Body of pancreas (tissue), 4 donors: ENCODE measurements at regions not wholly inside any gene's neighbourhood (a gene's known extent, or its start where the extent isn't known, plus 50 kb on each side); places are given as distances from the start of the nearest gene placed in this dataset.

Source experiments
- ATAC-seq: fragments of 150-250 bp; one replicate; pipeline ENCODE4 v1.9.1; 2016
- DNase-seq, 4 donors: peaks; one replicate each; pipeline ENCODE4 v3.0.0-alpha.2; 2019
- H3K27ac ChIP-seq, 4 donors: fragments of 200-600 bp; sonication (generic); 1 replicate in 3 of 4; 2 replicates in 1 of 4; pipeline versions ENCODE4 v1.5.1 to v1.6.1; 2016 to 2019; ENCODE audit warnings: mild to moderate bottlenecking in 1 of 4, mixed read lengths in 1 of 4, moderate library complexity in 1 of 4
- H3K27me3 ChIP-seq, 2 donors: fragments of 200-600 bp; sonication (generic); one replicate each; pipeline ENCODE4 v1.6.0; 2016; ENCODE audit warnings: mild to moderate bottlenecking in 1 of 2
- H3K36me3 ChIP-seq, 2 donors: fragments of 200-600 bp; sonication (generic); replicated peaks in 1 of 2; 2 replicates each; pipeline ENCODE4 v1.5.1; 2016; ENCODE audit warnings: low read depth in 2 of 2; ENCODE audit not compliant: insufficient read depth in 1 of 2
- H3K4me1 ChIP-seq: fragments of 200-600 bp; sonication (generic); one replicate; pipeline ENCODE4 v1.6.0; 2016
- H3K4me3 ChIP-seq, 2 donors: fragments of 200-600 bp; sonication (generic); 1 replicate in 1 of 2; 2 replicates in 1 of 2; pipeline ENCODE4 v1.5.1; 2016 to 2019
- H3K9me3 ChIP-seq, 3 donors: fragments of 200-600 bp; sonication (generic); 1 replicate in 2 of 3; 2 replicates in 1 of 3; pipeline ENCODE4 v1.5.1; 2016
- POLR2A ChIP-seq, 3 donors: fragments of 450-650 bp; IDR thresholded peaks; one replicate each; pipeline ENCODE4 v1.6.1; 2016; ENCODE audit warnings: antibody characterized with exemption in 3 of 3, mild to moderate bottlenecking in 2 of 3
- WGBS, 2 donors: methylation state at CpG; one replicate each; pipeline ENCODE4 v1.1.5; 2017; 5-methylcytosine and 5-hydroxymethylcytosine counted together
- intact Hi-C: fragments of 100-400 bp; cut with DNase I; formaldehyde crosslinking; loops from one replicate; pipeline ENCODE4 v1.15.1; 2023
- TF ChIP-seq, protein P1 (sequence below), 7 experiments: fragments of 450-650 bp in 4 of 7; fragments of 200-600 bp in 3 of 7; sonication (generic) in 3 of 7; IDR thresholded peaks; one replicate each; pipeline ENCODE4 v1.5.1; 2016 to 2019; ENCODE audit warnings: antibody characterized with exemption in 7 of 7

DNA sequence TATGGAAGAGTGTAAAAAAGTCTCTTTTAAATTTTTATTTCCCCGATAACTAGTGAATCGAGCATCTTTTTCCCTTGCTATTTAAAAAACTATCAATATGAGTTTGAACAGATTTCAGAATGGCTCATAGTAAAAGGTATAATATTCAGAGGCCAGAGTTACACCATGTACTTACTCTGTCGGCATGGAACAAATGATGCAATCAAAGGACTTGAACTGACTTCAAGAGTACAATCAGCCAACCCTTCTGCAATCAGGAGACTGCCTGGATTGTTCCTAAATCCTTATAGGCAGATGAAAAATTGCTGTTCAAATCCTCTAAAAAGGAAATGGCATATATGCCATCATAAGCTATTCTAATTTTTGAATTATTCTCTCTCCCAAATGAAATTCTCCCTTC lies 273.3 kb downstream of the SH2D1A start:
- Histone ChIP-seq H3K4me1 (no peaks in the 10 kb centered on the region), H3K9me3 (no peaks in the 10 kb centered on the region), H3K27ac (no peak overlapping the region), H3K27me3 (no peaks in the 10 kb centered on the region), H3K4me3 (no peak overlapping the region), H3K36me3 (no peaks in the 10 kb centered on the region)
- DNase-seq (no peak), ATAC-seq (no peak)
- TF ChIP-seq POLR2A (IDR thresholded peaks at IDR 0.05), result no peak
- TF ChIP-seq, protein P1, sequence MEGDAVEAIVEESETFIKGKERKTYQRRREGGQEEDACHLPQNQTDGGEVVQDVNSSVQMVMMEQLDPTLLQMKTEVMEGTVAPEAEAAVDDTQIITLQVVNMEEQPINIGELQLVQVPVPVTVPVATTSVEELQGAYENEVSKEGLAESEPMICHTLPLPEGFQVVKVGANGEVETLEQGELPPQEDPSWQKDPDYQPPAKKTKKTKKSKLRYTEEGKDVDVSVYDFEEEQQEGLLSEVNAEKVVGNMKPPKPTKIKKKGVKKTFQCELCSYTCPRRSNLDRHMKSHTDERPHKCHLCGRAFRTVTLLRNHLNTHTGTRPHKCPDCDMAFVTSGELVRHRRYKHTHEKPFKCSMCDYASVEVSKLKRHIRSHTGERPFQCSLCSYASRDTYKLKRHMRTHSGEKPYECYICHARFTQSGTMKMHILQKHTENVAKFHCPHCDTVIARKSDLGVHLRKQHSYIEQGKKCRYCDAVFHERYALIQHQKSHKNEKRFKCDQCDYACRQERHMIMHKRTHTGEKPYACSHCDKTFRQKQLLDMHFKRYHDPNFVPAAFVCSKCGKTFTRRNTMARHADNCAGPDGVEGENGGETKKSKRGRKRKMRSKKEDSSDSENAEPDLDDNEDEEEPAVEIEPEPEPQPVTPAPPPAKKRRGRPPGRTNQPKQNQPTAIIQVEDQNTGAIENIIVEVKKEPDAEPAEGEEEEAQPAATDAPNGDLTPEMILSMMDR (IDR thresholded peaks at IDR 0.05), result no peak
- 57 to 66% methylated on average over 3 of the region's 3 CpGs for WGBS, 2 donors
- intact Hi-C loops, result no loop called here

GRCh38 chrX:124634363-124634762 lies 288.0 kb downstream of the SH2D1A start:
- ATAC-seq (no peak), DNase-seq (no peak)
- H3K27me3 ChIP-seq, result no peaks in the 10 kb centered on the region
- no peaks in the 10 kb centered on the region for H3K4me1 ChIP-seq
- WGBS, 2 donors, result 56 to 60% methylated on average over 4 of the region's 4 CpGs
- intact Hi-C loops, result no loop called here
- H3K4me3 ChIP-seq, result no peak overlapping the region
- no peaks in the 10 kb centered on the region for H3K9me3 ChIP-seq
- no peak overlapping the region for H3K27ac ChIP-seq
- no peak for TF ChIP-seq POLR2A (IDR thresholded peaks at IDR 0.05)
- TF ChIP-seq, protein P1 (IDR thresholded peaks at IDR 0.05), result no peak
- H3K36me3 ChIP-seq, result no peaks in the 10 kb centered on the region

DNA sequence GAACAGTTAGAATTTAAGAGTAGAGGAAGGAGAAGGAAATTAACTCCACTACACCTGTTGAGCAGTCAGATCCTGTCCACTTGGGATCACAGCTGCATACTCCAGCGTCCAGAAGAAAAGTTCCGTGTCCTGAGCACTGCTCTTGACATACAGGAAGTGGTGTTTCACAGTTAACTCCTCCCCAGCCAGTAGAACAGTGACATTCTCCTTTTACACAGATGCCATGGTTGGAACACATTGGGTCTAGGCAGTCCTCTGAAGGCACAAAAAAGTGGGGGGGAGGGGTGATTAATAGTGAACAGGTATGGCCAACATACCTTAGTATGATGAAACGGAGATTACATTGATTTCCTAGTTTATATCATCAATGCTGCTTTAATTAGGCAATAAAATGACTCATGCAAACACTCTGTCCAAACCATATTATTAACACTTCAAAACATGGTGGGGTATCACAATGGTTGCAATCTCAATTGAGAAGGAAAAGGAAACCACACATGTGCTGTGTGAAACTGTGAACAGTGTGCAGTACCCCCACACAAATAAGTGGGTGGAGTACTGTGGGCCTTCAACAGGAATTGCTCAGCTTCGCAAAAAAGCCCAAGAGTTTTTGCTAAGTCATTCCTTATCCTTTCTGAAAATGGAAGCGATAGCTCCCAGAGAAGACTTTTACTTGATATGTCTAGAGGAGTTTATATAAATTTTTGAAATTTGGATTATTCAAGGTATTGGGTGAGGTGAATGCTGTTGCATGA lies 295.6 kb downstream of the SH2D1A start:
- no peaks in the 10 kb centered on the region for H3K4me1 ChIP-seq
- TF ChIP-seq, protein P1 (IDR thresholded peaks at IDR 0.05), result no peak
- no peak for TF ChIP-seq POLR2A (IDR thresholded peaks at IDR 0.05)
- 38 to 58% methylated on average over 5 of the region's 5 CpGs for WGBS, 2 donors
- DNase-seq (no peak), ATAC-seq (no peak)
- intact Hi-C loops, result no loop called here
- no peak overlapping the region for H3K27ac ChIP-seq
- no peaks in the 10 kb centered on the region for H3K36me3 ChIP-seq
- no peaks in the 10 kb centered on the region for H3K27me3 ChIP-seq
- H3K4me3 ChIP-seq, result no peak overlapping the region
- H3K9me3 ChIP-seq, result no peaks in the 10 kb centered on the region

GRCh38 chrX:124646403-124646802 lies 300.0 kb downstream of the SH2D1A start:
- no peaks in the 10 kb centered on the region for H3K27me3 ChIP-seq
- H3K9me3 ChIP-seq, result no peaks in the 10 kb centered on the region
- TF ChIP-seq, protein P1 (IDR thresholded peaks at IDR 0.05), result no peak
- no peak for TF ChIP-seq POLR2A (IDR thresholded peaks at IDR 0.05)
- no peak overlapping the region for H3K27ac ChIP-seq
- ATAC-seq (no peak), DNase-seq (no peak)
- 45 to 65% methylated on average over 1 of the region's 1 CpG for WGBS, 2 donors
- no peaks in the 10 kb centered on the region for H3K36me3 ChIP-seq
- H3K4me3 ChIP-seq, result no peak overlapping the region
- H3K4me1 ChIP-seq, result no peaks in the 10 kb centered on the region
- intact Hi-C loops, result no loop called here

GRCh38 chrX:124651031-124651430 lies 304.7 kb downstream of the SH2D1A start:
- Histone ChIP-seq H3K27me3 (no peaks in the 10 kb centered on the region), H3K4me3 (no peak overlapping the region), H3K27ac (no peak overlapping the region), H3K36me3 (no peaks in the 10 kb centered on the region), H3K4me1 (no peaks in the 10 kb centered on the region), H3K9me3 (no peaks in the 10 kb centered on the region)
- ATAC-seq, result no peak
- no peak for DNase-seq
- no peak for TF ChIP-seq POLR2A (IDR thresholded peaks at IDR 0.05)
- TF ChIP-seq, protein P1 (IDR thresholded peaks at IDR 0.05), result no peak
- intact Hi-C loops, result no loop called here
- 39 to 40% methylated on average over 4 of the region's 4 CpGs for WGBS, 2 donors
